HG02623 (cell line): ENCODE measurements at regions not wholly inside any gene's neighbourhood (a gene's known extent, or its start where the extent isn't known, plus 50 kb on each side); places are given as distances from the start of the nearest gene placed in this dataset.
A peak's percentile ranks its signal among the peaks of the same experiment; 100 is the strongest.

Experiments used
- ATAC-seq: cut with Tn5 transposase; IDR thresholded peaks from one replicate; pipeline ENCODE4 v1.9.1; 2021; ENCODE audit warnings: moderate library complexity; ENCODE audit not compliant: unreplicated experiment

GRCh38 chr1:58908561-58909560 is 125.0 kb upstream of the JUN start:
- ATAC-seq = no peak

GRCh38 chr1:58909914-58910681 is 126.3 kb upstream of the JUN start:
- no peak for ATAC-seq

- no peak for ATAC-seq
Observed at GRCh38 chr1:58911841-58912499, 128.1 kb upstream of the JUN start.

GRCh38 chr1:58914925-58915324 is 131.1 kb upstream of the JUN start:
- ATAC-seq = no peak

GRCh38 chr1:58917436-58917835 is 133.6 kb upstream of the JUN start:
- no peak for ATAC-seq

GRCh38 chr1:58919226-58919958 is 135.5 kb upstream of the JUN start:
- no peak for ATAC-seq

GRCh38 chr1:58919959-58920321 is 136.1 kb upstream of the JUN start:
- no peak for ATAC-seq

- ATAC-seq = no peak
Observed at GRCh38 chr1:58921342-58921741, 137.5 kb upstream of the JUN start.

- ATAC-seq = no peak
Observed at GRCh38 chr1:58921751-58922150, 137.9 kb upstream of the JUN start.

GRCh38 chr1:58922302-58923089 is 138.6 kb upstream of the JUN start:
- ATAC-seq = peak; percentile 87

GRCh38 chr1:58923090-58923470 is 139.2 kb upstream of the JUN start:
- no peak for ATAC-seq

- ATAC-seq = no peak
Observed at GRCh38 chr1:58924016-58924565, 140.2 kb upstream of the JUN start.

GRCh38 chr1:58924821-58925220 is 141.0 kb upstream of the JUN start:
- ATAC-seq = no peak

GRCh38 chr1:58925247-58925646 is 141.4 kb upstream of the JUN start:
- ATAC-seq = no peak

GRCh38 chr1:58926152-58926551 is 142.3 kb upstream of the JUN start:
- ATAC-seq = no peak

- no peak for ATAC-seq
Observed at GRCh38 chr1:58927041-58927721, 143.3 kb upstream of the JUN start.

- ATAC-seq = no peak
Observed at GRCh38 chr1:58927722-58928085, 143.9 kb upstream of the JUN start.

- ATAC-seq = no peak
Observed at GRCh38 chr1:58928514-58928913, 144.7 kb upstream of the JUN start.

GRCh38 chr1:58929671-58930325 is 146.0 kb upstream of the JUN start:
- ATAC-seq = no peak
